Gastroesophageal sphincter (tissue), 3 donors: ENCODE measurements at regions not wholly inside any gene's neighbourhood (a gene's known extent, or its start where the extent isn't known, plus 50 kb on each side); places are given as distances from the start of the nearest gene placed in this dataset.

Experiments used
- POLR2A ChIP-seq, 2 donors: fragments of 450-650 bp; IDR thresholded peaks; one replicate each; pipeline ENCODE4 v1.6.1; 2017; ENCODE audit warnings: antibody characterized with exemption in 2 of 2, mild to moderate bottlenecking in 2 of 2, moderate library complexity in 1 of 2
- TF ChIP-seq, protein P1 (sequence below), 4 experiments: fragments of 200-600 bp in 2 of 4; fragments of 450-650 bp in 2 of 4; sonication (generic) in 1 of 4; IDR thresholded peaks; one replicate each; pipeline ENCODE4 v1.5.1; 2017 to 2019; ENCODE audit warnings: antibody characterized with exemption in 4 of 4, mild to moderate bottlenecking in 2 of 4, moderate library complexity in 2 of 4

DNA sequence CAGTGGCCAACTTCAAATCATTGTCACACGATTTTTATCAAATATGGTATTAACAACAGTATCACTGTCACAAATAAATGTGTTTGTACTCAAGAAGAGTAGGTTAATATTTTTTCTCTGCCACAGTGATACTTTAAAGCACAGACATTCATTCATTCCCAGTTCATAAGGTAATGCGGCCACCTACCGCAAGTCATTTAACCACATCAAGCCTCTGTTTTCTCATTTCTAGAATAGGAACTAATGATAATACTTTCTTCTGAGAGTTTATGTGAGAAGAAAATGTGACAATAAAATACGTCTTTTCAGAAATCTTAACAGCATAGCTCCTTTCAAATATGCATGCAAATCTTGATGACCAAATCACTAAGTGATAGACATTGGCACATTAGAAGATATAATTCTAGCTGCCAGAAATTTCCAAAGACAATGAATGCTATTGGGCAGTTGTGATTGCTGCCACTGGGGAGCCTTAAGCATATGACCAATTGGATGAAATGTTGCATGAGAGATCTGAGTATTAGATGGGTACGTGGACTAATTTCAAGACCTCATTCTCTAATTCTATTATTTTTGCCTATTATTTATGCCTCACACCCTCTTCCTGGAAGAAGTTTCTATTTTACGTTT, 430.9 kb downstream of the PID1 start:
- TF ChIP-seq, protein P1, sequence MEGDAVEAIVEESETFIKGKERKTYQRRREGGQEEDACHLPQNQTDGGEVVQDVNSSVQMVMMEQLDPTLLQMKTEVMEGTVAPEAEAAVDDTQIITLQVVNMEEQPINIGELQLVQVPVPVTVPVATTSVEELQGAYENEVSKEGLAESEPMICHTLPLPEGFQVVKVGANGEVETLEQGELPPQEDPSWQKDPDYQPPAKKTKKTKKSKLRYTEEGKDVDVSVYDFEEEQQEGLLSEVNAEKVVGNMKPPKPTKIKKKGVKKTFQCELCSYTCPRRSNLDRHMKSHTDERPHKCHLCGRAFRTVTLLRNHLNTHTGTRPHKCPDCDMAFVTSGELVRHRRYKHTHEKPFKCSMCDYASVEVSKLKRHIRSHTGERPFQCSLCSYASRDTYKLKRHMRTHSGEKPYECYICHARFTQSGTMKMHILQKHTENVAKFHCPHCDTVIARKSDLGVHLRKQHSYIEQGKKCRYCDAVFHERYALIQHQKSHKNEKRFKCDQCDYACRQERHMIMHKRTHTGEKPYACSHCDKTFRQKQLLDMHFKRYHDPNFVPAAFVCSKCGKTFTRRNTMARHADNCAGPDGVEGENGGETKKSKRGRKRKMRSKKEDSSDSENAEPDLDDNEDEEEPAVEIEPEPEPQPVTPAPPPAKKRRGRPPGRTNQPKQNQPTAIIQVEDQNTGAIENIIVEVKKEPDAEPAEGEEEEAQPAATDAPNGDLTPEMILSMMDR (IDR thresholded peaks at IDR 0.05), result no peak
- no peak for TF ChIP-seq POLR2A (IDR thresholded peaks at IDR 0.05)
